ENCODE measurements at regions not wholly inside any gene's neighbourhood (a gene's known extent, or its start where the extent isn't known, plus 50 kb on each side); places are given as distances from the start of the nearest gene placed in this dataset.

DNA sequence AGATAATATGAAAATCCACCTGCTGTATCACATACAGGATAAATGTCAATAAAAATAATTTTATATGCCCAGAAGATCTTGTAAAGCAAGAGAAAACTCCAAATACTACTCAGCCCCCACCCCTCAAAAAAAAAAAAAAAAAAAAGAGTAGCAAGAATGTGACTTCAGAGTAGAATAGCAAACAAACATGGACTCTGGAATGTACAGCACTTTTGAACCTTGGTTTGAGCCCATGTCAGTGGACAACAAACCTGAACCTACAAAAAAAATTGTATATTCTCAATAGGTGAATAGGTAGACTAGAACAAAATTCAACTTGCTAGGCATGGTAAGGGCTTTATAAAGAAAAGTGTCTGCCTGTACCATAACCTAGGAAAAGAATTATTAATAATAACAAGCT lies 428.0 kb downstream of the SLITRK6 start:
- FAIRE-seq = no peak

- FAIRE-seq = no peak
Observed at GRCh38 chr13:85368686-85369085, 430.5 kb downstream of the SLITRK6 start.

GRCh38 chr13:85367887-85368286 lies 431.3 kb downstream of the SLITRK6 start:
- no peak for FAIRE-seq

GRCh38 chr13:85366759-85367417 lies 432.3 kb downstream of the SLITRK6 start:
- FAIRE-seq = no peak

GRCh38 chr13:85363504-85363903 lies 435.7 kb downstream of the SLITRK6 start:
- FAIRE-seq = no peak

DNA sequence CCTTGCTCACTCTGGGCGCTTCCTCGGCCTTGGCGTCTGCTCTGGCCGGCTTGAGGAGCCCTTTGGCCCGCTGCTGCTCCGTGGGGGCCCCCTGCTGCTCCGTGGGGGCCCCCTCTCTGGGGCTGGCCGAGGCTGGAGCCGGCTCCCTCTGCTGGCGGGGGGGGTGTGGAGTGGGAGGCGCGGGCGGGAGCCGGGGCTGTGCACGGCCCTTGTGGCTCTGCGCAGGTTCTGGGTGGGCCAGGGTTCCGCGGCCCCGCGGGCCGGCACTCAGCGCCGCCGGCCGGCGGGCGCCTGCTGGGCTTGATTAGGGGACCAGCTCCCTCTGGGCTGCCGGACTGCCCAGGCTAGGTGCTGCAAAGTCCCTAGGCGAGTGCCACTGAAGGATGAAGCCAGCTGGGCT lies 436.2 kb downstream of the SLITRK6 start:
- FAIRE-seq = no peak

GRCh38 chr13:85347251-85347650 lies 452.0 kb downstream of the SLITRK6 start:
- no peak for FAIRE-seq

- no peak for FAIRE-seq
Observed at GRCh38 chr13:85334187-85334586, 465.0 kb downstream of the SLITRK6 start.

DNA sequence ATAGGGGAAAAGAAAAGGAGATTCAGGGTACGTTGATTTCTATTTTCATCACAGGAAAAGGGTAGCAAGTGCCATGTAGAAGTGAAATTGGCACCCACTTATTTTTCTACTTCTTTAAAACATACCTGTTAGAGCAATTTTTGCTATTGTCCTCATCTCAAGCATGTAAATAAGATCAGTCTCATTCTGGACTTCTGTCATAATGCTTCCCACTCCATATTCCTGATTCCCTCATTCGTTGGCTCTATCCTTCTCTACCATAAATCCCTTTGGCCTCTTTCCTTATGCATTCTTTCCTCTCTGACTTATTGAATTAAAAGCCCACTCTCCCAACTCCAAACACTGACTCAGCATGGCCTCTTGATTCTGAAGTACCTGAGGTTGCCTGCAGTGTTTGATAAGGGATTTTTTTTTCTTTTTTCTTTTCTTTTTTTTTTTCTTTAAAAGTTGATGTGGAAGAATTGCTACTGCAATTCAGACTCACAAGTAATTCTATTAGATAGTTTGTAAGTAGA lies 465.7 kb downstream of the SLITRK6 start:
- no peak for FAIRE-seq

DNA sequence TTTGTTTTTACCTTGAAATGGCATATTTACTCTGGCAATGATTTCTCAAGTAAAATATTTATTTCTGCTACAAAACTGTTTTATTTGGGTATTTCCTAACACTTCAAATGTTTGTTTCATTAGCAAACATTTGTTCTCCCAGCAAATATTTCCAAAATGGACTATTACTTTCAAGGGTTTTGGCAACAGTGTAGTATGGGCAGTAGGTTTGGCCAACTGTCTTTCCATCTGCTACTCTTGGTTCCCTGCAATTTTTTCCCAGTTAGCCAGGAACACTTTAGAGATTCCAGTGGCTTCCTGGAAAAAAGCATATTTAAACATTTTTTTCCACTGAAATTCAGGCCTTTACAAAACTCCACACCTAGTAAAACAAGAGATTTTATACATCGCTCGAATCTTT lies 466.6 kb downstream of the SLITRK6 start:
- no peak for FAIRE-seq

- no peak for FAIRE-seq
Observed at GRCh38 chr13:85321734-85322133, 477.5 kb downstream of the SLITRK6 start.

- FAIRE-seq = no peak
Observed at GRCh38 chr13:85317781-85318180, 481.4 kb downstream of the SLITRK6 start.

DNA sequence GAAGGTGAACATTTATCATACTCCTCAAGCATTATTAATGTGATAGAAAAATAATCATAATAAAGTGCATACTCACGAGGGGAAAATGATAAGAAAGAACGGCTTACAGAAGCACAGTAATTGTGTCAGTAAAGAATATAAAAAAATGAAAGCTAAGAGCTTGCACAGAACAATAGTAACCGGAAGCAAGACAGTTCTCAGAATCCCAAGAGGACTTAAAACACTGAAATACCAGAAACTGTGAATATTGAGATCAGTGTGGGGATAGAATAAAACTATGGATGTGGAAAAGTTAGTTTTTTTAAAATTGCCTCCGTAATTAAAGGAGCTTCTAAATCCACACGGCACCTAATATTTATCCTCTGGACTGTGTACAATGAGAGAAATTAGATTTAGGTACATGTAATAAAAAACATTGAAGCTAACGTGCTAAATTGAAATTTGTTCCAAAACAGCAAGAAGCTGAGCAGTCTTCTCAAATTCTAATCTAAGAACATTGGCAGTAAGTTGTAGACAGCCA lies 482.7 kb downstream of the SLITRK6 start:
- no peak for FAIRE-seq

DNA sequence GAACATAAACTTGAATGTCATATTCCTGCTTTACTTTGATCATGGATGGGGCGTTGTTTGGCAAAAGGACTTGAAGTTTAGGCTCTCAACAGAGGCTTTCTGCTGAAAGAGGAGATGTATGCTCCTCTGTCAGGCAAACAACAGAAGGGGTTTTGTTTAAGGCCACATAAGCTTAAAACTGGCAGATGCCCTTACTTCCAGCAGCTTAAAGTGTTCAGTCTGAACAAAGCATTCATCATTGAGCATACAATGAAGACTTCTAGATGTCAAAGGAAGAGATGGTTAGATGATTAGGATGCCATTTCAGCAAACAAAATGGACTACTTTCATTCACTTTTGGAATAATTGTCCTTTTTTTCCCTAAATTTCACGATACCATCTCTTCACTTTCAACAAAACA lies 484.5 kb downstream of the SLITRK6 start:
- FAIRE-seq = no peak

DNA sequence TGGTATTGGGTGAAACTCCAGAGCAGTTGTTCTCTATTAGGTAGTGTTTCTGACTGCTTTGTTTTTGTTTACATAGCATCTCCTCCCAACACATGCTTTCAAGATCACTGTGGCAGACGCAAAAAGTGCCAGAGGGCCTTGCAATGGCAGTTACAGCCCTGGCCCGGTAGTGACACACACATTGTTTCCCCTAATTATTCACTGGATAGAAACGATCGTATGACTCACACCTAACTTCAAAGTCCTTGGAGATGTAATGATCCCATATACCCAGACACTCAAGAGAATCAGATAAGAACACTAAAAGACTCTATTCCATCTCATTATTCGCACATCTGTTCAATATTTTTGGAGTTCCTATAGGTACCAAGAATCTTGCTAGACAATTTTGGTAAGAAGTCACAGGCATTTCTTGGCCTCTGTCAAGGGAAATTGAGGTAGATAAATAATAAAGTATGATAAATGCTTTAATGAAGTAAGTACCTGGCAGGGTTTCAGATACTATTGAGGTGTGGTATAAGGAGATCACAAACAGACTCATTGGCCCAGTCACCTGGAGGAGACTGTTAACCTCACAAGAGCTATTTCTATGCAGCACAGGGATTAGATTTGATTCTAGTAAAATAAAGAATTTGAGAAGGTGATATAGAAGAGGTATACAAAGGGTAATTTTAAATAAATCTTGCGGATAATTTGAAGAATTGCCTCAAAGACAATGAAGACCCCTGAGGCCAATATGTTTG lies 485.3 kb downstream of the SLITRK6 start:
- FAIRE-seq = no peak

GRCh38 chr13:85312071-85312470 lies 487.1 kb downstream of the SLITRK6 start:
- no peak for FAIRE-seq

GRCh38 chr13:85303630-85304029 lies 495.6 kb downstream of the SLITRK6 start:
- no peak for FAIRE-seq

GRCh38 chr13:85298387-85298924 lies 500.8 kb downstream of the SLITRK6 start:
- no peak for FAIRE-seq

DNA sequence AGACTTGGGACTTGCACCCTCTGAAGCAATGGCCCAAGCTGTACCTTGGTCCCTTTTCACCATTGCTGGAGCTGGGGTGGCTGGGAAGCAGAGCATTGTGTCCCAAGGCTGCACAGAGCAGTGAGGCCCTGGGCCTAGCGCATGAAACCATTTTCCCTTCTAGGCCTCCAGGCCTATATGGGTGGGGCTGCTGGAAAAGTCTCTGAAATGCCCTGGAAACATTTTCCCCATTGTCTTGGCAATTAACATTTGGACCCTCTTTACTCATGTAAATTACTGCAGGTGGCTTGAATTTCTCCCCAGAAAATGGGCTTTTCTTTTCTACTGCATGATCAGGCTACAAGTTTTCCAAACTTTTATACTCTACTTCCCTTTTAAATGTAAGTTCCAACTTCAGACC lies 510.5 kb downstream of the SLITRK6 start:
- FAIRE-seq = no peak

- FAIRE-seq = no peak
Observed at GRCh38 chr13:85287528-85287927, 511.7 kb downstream of the SLITRK6 start.

DNA sequence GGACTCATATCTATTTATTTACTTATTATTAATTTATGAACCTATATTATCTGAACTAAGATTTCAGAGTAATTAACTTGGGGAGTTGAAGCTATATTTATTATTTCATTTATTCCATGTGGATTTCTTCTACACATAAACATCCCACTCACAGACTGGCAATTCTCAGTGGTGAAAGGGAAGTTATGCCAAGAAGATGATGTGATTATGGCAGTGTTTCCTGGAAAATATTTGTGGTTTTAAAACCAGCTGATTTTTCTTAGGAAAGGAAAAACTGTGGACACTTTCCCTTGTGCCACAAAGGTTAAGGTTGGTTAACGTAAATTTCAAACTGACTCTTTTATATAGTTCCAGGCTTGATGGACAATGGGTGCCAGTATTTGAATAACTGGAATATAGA lies 513.1 kb downstream of the SLITRK6 start:
- no peak for FAIRE-seq

DNA sequence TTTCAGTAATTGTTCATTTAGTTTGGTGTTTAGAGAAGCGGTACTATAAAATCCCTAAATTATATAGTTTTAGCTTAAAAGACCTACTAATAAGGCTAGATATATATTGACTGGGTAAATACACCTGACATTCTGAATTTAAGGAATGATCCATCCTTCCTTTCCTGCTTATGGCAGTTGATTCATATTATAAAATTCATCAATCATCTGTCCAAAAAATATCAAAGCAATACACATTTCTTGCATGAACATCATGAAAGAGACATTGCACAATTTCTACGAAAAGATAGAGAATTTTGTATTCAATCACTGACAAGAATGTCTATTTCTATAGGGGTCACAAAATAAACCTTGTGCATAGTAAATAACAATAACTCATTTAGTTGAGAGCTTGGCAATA lies 514.9 kb downstream of the SLITRK6 start:
- FAIRE-seq = no peak

GRCh38 chr13:85283408-85283807 lies 515.8 kb downstream of the SLITRK6 start:
- FAIRE-seq = no peak

- FAIRE-seq = no peak
Observed at GRCh38 chr13:85282876-85283275, 516.3 kb downstream of the SLITRK6 start.

All from TTC549 (cell line).